NCI-H1105 treated with DMSO at 0.1 percent for 48 hours (cell line): ENCODE measurements at regions not wholly inside any gene's neighbourhood (a gene's known extent, or its start where the extent isn't known, plus 50 kb on each side); places are given as distances from the start of the nearest gene placed in this dataset.
A peak's percentile ranks its signal among the peaks of the same experiment; 100 is the strongest.

Source experiments
- DNase-seq: peaks from one replicate; lab custom pipeline; 2025; lab: John Stamatoyannopoulos, UW

DNA sequence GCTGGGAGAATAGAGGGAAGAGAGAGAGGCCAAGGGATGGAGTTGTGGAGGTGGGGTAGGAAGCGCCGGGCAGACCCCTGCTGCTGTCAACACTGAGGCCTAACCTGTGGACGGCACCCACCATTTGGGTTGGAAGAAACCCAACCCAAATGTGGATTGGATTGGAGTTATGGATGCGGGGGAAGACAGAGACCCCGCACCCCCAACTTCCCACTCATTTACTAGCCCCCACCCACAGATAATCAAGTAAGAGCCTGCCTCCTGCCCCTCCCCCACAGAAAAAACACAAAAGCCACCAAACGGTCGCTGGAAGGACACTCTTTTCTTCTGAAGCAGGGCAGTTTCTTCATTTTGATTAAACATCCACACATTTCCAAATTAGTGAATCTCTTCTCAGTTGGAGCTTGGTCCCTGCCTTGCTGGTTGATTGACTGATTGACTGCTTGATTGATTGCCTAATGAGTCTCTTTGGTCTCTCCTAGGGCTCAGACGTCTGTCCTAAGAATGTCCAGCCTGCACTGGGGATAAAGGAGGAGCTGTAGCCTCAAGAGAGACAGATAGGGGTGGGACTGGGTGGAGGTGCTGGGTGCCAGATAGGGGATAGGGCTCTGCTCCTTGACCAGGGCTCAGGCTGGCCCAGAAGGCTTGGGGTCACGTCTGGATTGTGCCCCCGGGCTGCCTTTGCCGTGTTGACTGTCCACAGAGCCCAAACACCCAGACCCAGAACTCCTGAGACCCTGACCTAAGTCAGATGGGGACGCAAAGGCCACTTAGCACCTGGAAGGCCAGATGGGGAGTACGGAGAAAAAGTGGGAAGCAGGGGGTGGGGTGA, 74.9 kb upstream of the FOXP4 start:
- no peak for DNase-seq

GRCh38 chr6:41474213-41474933, 71.8 kb upstream of the FOXP4 start:
- no peak for DNase-seq

- no peak for DNase-seq
Observed at GRCh38 chr6:41475164-41475563, 71.0 kb upstream of the FOXP4 start.

GRCh38 chr6:41475737-41476357, 70.3 kb upstream of the FOXP4 start:
- DNase-seq, result no peak

DNA sequence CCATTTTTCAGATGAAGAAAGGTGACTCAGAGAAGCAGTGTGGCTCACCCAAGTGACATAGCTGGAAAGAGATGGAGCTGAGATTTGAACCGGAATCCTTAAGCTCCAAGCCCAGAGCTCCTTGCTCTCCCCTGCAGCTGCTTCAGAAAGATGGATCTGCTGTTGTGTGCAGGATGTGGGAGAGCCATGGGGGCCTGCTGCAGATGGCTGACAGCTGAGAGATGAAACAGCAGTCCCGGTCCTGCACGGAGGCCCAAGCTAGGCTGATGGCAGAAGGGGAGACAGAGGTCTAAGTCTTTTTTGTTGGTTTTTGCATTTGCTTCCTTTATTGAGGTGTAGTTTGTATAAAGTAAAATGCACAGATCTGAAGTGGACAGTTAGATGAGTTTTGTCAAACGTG, 69.8 kb upstream of the FOXP4 start:
- DNase-seq, result no peak

DNA sequence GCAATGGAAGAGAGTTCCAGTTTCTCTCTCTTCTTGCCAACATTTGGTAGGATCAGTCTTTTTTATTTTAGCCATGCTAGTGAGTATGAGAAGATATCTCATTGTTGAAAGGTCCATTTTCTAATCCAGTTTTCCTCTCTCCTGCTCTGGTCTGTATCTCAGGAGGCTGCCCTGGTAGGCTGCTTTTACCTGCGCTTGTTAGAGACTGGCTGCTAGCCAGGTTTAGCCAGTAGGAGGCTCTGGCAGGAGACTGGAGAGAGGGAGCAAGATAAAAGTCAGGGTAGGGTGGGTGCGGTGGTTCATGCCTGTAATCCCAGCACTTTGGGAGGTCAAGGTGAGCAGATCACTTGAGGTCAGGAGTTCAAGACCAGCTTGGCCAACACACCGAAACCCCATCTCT, 68.6 kb upstream of the FOXP4 start:
- DNase-seq, result peak; percentile 32

GRCh38 chr6:41483943-41484342, 62.2 kb upstream of the FOXP4 start:
- DNase-seq, result no peak

GRCh38 chr6:41487860-41488432, 58.2 kb upstream of the FOXP4 start:
- no peak for DNase-seq

DNA sequence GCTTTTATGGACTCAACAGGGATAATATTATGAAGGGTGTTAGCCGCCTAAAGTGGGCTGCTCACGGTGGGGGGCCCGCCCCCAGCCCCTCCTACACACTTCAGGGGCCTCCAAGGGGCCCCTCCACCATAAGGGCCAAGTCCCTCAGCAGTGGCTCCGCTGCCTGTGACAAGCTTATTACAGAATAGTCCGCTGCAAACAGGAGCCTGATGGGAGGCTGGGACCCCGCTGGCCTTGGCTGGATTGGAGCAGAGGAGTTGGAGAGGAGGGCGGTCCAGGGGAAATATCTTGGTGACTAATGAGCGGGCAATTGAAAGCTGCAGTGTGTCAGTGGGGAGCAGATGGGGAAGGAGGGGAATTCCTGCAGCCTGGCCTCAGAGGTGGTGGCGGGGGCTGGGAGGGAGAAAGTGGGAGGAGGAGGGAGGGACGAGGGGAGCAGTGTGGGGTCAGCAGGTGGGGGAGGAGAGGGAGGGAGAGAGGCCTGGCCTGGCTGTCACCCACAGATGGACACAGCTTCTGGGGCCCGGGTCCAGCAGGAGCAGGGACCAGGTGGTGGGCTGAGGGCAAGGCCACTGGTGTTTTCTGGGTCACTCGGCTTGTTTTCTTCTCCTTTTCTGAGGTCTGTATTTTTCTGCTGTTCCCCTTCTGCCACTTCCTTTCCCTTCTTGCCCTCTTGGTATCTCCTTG, 57.6 kb upstream of the FOXP4 start:
- DNase-seq, result no peak

- no peak for DNase-seq
Observed at GRCh38 chr6:41489120-41489851, 56.9 kb upstream of the FOXP4 start.

GRCh38 chr6:41492261-41492891, 53.8 kb upstream of the FOXP4 start:
- no peak for DNase-seq

DNA sequence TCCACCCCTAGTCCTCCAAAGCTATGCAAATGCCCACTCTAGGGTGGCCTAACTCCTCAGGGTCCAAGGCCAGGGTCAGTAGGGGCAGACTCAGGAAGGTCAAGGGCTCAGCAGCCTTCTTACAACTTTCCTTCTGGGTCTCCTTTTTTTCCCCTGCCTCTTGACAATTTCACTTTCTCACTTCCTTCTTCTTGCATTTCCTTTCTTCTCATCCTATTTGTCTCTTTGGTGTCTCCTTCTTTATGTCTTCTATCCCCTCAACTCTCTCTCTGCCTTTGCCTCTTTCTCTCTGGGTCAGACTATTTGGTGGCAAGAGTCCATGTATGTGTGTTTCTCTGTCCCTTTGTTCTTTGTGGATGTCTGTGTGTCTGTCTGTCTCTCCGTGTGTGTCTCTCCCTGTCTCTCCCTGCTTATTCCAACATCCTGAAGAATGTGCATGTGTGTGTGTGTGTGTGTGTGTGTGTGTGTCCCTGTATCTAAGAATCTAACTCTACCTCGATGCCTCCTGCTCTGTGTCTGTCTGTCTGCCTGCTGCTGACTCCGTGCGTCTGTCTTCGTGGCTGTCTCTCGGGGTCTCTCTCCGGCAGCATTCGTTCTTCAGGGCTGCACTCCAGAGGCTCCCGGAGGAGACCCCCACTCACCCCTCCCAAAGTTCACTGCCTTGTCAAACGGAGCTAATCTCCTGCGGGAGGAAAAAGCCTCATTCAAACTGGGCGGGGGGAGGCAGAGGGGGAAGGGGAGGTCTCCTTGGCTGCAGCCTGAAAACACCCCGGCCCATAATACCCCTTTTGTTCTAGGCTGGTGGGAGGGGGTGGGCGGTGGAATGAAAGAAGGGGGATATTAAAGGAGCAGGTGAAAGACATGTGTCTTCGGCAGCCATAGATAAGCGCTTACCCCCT, 51.7 kb upstream of the FOXP4 start:
- DNase-seq, result no peak
